HG03442 (cell line): ENCODE measurements at regions not wholly inside any gene's neighbourhood (a gene's known extent, or its start where the extent isn't known, plus 50 kb on each side); places are given as distances from the start of the nearest gene placed in this dataset.

Experiments used
- ATAC-seq: cut with Tn5 transposase; IDR thresholded peaks from one replicate; pipeline ENCODE4 v1.9.1; 2021; ENCODE audit warnings: mild to moderate bottlenecking, moderate library complexity; ENCODE audit not compliant: unreplicated experiment

DNA sequence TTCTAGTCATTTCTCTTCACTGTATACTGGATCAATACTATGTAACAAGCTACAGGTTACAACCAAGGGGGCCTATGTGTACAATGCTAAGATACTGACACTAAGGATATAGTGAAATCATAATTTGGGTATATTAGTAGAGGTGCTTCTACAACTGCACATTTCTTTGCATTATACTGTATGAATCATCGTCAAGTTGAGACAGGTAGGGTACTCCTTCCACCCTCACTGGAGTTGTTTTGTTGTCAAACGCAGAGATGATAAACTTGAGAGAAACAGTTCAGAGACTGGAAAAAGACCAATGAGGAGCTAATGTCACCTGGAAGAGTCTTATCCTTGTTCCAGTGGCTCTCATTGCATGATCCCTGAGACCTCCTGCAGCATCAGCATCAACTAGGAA, 208.2 kb upstream of the PRPS1L1 start:
- ATAC-seq = no peak

DNA sequence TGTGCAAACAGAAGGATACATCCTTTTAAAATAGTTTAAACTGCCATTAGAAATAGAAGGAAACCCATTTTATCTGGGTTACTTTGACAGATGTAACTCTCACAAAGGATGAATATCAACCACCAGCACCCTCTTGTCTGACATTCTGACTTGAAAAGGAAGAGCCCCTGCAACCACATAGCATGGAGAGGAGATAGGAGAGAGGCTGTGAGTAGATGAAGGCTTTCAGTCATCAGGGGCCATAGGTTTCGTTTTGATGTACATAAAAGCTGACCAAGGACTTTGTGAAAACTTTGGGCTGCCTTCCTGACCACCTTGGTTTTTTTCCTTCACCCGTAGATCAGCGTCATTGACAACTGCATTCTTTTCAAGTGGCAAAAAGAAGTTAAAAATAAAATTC, 211.6 kb upstream of the PRPS1L1 start:
- no peak for ATAC-seq

DNA sequence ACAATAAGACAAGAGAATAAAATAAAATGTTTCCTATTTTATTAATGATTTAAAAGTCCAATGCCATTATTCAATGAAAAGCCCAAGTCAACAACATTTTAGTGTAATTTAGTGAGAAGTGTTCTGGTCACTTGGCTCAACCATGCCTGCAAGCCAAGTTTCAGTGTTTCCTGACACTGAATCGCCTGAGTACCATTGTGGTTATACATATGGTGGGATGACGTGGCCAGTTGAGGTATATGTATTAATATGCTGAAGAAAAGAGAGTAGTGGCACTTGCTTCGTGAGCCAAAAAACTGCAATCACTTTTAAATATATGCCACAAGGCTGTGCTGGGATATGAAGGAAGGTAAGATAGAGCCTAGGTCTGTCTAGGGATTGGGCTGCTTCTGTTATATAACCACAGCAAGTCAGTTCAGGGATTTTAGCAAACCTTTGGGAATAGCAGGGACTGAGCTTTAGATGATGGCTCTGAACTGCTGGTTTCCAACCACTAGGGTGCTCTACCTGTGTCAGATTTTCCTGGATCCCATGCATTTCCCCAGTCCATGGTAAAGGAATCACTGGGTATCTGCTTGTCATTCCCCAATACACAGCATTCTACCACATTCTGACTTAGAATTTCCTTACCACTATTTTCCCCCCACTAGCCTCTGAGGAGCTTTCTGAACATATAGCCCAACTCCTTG, 214.0 kb upstream of the PRPS1L1 start:
- peak; percentile 65 for ATAC-seq

DNA sequence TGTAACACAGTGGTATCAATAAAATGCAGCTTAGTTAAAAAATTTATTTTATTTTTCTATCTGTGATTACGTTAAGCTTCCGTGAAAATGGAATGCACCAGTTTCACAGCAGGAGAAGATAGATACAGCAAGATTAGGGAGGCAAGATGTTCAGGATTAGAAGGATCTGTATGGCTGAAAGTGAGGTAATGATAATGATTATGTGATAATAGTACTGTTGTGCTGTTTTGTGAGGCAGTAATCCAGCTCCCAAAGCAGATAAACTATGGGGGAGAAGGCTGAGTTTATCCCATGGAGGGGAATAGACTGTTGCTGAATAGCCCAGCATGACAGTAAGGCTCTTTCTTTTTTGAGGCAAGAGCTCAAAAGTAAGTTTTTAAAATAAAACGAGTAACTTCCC, 216.1 kb upstream of the PRPS1L1 start:
- ATAC-seq = no peak

DNA sequence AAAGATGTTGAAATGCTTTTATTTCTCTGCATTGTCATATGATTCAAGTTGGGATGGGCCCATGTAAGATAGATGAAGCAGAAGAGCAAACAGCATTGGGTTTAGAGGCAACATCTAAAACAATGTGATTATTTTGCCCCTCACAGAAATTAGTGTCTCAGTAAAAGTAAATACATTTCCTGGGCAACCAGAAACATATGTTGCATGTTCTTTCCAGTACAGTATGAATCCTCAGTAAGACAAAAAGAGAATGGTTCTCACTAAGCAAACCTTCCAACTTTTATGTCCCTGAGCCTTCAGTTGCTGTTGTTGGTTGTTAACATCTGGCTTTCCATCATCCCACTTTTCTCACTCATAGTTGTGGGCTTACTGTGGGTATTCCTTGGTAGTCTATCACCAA, 222.5 kb upstream of the PRPS1L1 start:
- ATAC-seq = no peak

DNA sequence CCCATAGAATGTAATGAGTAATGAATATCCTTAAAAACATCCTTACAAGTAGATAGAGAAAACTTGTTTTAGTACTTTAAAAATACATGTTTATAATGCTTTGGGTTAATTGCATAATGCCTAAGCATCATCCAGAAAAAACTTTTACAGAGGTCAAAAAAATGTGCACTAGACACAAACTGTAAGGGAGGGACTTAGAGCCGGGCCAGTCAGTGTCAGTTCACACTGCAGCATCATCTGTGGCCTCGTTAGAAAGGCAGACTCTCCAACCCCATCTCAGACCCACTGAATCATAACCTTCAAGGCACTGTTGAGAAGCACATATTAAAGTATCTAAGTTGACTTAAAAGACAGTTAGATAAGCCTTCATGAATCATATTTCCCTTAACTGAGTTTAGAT, 230.1 kb upstream of the PRPS1L1 start:
- no peak for ATAC-seq

DNA sequence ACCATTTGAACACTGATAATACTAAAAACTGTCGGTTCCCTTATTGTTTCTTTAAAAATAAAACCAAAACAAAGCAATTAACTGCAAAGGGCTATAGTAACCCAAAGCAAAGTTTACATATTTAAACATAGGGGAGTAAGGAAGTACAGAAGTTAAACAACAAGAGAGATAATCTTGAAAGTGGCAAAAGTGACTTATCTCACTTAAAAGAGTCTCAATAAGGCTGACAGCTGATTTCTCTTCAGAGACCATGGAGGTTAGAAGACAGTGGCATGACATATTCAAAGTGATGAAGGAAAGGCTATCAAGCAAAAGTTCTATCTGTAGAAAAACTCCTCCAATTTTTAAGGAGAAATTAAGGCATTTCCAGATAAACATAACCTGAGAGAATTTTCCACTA, 233.5 kb upstream of the HDAC9 start:
- no peak for ATAC-seq

DNA sequence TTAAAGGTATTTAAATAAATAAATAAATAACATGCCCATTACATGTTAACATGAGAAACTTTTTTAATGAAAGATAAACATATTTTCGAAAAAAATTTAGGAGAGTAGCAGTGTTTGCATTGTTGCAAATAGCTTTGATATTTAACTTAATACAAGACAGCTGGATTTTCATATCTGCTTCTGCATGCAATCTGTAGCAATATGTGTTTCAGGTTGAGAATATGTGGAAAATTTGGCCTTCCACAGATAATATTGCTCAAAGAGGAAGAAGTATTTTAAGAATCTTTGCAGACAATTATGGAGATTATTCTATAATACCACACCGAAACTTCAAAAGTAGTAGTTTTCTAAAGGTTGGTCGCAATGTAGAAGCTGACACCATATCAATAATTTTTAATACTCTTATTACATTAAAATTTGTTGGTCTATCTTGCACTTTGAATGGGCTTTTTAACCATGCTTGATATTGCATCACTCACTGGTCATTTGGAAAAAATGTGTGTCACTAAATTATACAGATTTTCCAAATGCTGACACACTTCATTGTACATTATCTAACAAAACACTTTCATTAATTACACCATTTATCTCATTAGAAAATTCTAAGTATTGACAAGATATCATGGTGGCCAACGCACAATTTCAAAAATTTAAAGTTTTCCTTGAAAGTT, 229.8 kb upstream of the HDAC9 start:
- ATAC-seq = no peak

DNA sequence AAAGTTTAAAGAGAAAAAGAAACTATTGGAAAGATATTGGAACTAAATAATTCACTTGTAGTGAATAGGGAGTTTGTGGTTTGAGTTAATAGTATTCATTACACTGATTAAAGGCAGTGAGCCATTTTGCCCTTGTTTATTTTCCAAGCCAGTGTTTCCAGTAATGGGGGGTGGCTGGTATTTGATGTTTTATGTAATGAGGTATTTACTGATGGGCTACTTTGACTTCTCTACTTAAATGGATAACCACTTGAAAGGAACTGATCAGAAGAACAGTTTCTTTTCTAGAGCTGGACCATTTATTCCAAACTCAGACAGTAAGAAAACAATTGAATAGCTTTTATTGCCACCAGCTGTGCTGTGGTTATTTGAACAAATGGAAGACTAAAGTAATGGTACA, 227.0 kb upstream of the HDAC9 start:
- no peak for ATAC-seq

DNA sequence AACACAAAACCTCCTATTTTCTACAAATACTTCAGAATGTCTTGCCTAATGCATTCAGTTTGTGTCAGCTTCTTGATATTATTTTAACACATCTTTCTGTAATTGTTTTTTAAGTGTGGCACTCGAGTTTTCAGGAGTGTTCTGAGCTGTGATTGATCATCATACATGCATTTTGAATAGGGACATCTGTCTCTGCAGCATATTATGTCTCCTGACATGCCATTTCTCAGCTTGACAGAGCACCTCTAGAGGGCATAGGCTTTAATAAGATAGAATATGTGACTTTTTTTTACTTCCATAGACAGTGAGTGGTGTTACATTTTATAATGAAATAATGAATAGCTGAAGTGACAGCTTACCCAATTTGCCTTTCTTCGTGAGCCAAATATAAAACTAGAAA, 219.2 kb upstream of the HDAC9 start:
- ATAC-seq = no peak

DNA sequence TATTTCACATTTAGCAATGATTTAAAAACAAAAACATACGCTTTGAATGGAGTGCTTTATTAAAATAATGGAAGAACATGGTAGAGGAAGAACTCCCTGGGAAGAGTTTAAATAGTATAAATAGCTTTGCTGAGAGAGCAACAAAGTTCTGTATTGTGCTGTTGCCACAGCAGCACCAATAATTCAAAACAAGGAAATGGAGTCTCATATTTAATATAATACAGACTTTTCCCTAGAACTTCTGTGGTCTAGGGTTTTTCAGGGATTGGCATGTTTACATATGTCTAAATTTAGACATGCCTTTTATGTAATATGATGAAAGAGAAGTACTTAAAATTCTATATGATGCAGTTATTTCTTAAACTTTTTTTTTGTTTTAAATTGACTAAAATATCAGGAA, 217.2 kb upstream of the HDAC9 start:
- ATAC-seq = no peak

DNA sequence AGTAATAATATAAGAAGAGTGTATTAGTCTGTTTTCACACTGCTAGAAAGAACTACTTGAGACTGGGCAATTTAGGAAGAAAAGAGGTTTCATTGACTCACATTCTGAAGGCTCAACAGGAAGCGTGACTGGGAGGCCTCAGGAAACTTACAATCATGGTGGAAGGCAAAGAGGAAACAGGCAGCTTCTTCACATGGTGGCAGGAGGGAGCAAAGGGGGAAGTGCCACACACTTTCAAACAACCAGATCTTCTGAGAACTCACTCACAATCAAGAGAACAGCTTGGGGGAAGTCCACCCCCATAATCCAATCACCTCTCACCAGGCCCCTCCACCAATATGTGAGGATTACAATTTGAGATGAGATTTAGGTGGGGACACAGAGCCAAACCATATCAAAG, 212.5 kb upstream of the HDAC9 start:
- no peak for ATAC-seq

DNA sequence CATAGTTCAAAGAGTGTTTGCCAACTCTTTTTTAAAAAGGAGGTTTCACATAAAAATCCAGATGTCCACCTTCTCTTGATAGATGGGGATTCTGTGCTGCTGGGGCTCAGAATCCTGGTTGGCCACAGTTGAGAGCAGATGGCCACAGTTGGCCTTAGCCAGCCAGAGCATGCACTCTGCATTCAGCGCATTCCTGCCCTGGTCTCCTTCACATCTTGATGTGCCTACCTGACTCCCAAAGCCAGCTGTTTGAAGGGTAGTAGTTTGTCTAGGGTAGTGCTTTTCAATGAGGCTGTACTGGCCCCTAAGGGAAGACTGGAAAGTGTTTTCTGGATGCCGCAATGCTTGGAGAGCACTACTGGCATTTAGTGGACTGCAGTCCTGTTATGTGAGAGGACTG, 208.1 kb upstream of the HDAC9 start:
- no peak for ATAC-seq

DNA sequence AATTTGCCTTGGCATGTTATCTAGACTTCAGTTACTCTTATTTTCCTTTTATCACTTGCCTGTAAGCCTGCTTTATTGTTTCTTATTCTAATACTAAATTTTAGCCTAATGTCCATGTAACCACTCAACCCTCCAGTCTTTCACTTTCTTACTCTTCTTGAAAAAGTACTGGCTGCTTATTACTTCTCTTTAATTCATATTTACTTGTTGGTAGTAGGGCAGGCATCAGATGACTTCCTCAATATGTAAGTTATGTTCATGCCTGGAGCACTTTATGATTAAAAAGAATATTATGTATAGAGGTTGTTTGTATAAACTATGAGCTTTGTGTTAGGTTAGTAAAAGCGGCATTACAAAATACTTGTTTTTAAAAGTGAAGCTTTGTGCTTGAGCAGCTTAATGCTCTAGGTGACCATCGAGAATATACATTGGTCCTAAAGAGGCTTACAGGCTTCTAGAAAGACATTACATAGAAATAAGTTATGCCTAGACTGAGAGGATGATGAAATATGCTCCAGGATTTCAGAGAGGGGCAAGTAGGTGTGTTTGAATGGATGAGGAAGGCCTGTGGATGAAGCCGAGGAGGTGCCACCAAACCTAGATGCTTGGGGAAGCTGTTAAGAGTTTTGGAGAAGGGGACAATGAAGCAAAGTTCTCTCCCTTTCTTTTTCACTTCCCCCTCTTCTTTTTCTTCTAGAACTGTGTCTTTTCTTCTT, 207.1 kb upstream of the HDAC9 start:
- no peak for ATAC-seq

DNA sequence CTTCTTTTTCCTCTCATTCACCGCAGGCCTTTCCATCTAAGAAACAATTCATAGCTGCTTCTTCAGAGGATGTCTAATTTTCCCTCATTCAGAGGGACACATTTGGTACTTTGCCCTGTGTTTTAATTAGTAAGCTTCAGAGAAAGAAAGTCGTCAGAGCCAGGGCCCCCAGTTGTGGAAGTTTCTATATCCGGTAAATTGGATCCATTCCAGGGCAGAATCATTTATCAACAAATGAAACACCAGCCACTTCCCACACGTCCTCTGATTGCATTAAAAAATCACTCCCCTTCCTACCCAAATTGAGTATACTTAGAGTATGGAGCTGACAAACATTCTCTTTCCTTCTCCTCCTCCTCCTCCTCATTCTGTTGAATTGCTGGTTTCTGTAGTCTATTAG, 205.8 kb upstream of the HDAC9 start:
- ATAC-seq = no peak

DNA sequence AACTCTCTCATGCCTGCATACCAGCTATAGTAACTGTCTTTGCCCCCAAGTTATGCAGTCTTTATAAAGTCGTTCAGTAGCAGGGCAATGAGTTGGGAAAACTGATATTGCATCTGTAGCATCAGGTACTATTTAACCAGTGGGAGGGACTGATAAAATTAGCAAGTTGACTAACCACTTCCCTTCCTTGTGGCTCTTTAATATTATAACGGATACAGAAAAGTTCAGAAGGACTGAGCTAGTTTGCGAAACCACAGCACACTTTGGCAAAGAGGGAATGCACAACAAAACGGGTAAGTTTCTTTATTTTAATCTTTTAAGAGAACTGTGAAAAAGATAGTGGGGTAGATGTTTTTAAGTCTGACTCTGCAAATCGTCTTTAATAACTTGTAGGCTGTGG, 205.3 kb upstream of the HDAC9 start:
- peak; percentile 59 for ATAC-seq

DNA sequence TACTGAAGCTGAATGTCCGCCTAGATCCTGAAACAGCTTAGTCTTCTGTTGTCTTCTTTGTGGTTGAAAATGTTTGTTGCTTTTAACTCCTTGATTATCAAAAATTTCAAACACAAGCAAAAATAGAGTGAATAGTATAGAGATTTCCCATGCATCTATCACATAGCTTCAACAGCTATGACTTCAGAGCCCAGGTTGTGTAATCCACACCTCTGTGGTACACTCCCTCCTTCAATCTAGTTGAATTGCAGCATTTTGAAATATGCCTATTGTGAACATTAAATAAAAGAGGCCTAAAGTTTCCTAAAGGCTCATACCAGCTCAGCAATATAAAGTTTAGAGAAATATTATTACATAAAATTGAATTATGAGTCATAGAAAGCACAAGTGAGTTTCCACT, 204.7 kb upstream of the HDAC9 start:
- no peak for ATAC-seq

DNA sequence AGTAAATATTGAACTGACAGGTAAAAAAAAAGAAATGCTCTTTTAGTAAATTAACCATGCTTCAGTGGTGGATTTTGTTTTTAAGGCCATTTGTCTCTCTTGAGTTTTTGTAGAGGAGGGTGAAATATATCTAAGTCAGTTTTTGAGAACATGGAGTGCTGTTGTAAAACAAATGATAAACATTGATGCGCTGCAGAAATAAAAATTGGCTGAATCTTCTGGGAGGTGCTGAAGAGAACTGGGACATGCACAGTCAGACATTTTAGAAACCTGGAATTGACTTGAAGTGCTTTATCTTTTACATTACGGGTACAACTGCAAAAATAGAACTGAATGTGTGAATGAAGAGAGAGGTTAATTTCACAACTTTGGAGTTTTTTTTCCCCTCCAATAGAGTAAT, 203.0 kb upstream of the HDAC9 start:
- ATAC-seq = no peak

DNA sequence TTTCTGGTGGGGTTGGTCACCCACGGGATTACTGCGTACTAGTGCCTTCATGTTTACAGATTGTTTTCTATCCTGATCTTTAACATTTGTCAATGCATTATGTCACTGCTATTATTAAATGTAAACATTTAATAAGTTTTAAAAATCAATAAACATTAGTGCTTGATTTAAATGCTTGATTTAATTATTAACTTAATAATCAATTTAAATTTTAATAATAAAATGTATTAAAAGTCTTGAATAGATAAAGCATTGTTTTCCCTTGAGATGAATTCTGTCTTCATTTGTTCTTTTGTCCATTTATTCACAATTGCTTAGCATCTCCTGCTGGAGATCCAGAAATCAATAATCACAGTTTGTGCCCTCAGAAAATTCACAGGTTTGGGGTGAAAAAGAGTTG, 201.8 kb upstream of the HDAC9 start:
- no peak for ATAC-seq

DNA sequence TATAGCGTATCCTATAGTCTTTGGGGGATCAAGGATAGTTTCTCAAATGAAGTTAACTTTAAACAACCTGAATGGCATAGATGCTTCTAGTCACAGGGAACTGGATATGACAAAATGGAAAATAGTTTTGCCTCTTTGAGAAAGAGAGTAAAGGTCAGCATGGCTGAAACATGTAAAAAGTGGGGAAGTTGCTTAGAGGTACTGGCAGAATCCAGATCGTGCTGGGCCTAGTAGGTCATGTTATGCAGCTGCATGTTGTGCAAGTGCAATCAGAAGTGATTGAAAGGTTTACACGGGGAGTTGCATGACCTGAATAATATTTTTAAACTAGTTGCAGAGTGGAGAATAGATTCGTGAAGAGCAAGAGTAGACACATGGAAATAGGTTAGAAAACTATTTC, 201.1 kb upstream of the HDAC9 start:
- no peak for ATAC-seq

DNA sequence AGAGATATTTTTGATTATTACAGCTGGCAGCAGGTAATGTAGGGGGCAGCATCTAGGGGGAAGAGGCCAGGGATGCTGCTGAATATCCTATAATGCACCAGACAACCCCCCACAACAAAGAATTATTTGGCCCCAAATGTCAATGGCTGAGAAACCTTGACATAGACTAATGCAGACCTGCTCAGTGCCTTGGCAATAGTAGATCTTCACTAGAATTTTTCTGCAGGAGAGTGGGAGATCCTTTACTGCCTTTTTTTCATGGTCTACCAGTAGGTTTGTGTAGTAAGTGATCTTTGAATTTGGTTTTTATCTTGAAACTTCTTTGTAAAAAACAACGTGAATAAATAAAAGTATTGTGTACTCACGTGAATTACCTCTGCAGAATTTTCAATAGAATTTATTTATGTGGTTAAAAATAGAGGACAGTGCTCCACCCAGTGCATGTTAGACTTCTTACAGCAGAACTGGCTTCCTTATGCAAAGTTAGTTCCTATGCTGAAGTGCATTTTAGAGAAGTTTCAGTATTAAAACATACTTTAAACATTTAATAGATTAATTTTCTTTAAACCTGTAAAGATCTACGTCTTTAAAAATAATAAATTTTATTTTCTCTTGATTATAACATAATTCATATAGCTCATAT, 199.6 kb upstream of the HDAC9 start:
- ATAC-seq = no peak

DNA sequence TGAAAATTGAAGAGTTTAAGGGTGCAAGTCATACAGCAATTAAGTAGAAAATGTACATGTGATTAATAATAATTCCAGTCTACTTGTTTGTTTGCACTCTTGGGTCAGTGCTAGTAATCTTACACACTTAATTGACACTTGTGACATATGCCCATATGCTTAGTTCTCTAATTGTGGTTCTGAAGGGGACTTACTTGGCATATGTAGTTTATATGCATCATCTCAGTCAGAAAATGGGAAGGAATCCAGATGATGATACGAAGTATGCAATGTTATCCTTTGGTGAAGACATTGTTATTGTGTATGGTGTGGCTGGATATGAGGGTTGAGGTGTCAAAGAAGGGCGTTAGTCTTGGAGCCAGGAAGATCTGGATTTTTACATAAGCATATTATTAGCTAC, 193.5 kb upstream of the HDAC9 start:
- ATAC-seq = no peak
